ENCODE measurements at regions not wholly inside any gene's neighbourhood (a gene's known extent, or its start where the extent isn't known, plus 50 kb on each side); places are given as distances from the start of the nearest gene placed in this dataset.
"Not testable (repeated sequence)": the region's sequence is repeated elsewhere in the genome, so short reads cannot be mapped to it uniquely, and the experiment has no call there.

DNA sequence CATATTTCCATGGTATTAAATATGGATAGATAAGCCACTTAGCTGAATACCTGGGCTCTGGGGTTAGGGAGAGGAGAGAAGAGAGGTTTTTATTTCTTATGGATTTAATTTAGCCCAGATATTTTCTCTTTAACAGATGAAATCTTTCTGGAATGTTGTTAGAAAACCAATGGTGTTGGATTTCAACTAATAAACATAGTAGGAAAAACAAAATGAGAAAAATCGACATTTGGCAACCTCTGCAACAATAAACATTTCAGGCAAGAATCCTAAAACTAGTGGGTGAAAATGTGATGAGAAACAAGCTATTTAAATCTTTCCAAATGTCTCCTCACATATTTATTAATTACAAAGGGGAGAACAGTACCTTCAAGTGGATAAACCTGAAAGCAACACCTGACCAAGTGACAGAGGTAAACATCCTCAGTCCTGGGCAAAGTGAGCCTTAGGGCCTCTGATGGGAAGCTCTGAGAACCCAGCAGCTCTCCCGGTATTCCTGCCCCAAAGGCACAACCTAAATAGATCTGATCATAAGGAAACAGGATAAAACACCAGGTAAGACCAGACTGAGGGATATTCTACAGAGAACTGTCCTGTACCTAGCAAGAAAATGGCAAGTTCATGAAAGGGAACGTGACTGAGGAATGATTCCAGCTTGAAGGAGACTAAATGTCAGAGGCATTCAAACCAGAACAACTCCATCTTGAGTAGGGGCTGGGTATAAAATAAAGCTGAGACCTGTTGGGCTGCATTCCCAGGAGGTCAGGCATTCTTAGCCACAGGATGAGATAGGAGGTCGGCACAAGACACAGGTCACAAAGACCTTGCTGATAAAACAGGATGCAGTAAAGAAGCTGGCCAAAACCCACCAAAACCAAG lies 163.7 kb downstream of the ESM1 start:
- no peak for DNase-seq (ENCODE audit: low read depth)

DNA sequence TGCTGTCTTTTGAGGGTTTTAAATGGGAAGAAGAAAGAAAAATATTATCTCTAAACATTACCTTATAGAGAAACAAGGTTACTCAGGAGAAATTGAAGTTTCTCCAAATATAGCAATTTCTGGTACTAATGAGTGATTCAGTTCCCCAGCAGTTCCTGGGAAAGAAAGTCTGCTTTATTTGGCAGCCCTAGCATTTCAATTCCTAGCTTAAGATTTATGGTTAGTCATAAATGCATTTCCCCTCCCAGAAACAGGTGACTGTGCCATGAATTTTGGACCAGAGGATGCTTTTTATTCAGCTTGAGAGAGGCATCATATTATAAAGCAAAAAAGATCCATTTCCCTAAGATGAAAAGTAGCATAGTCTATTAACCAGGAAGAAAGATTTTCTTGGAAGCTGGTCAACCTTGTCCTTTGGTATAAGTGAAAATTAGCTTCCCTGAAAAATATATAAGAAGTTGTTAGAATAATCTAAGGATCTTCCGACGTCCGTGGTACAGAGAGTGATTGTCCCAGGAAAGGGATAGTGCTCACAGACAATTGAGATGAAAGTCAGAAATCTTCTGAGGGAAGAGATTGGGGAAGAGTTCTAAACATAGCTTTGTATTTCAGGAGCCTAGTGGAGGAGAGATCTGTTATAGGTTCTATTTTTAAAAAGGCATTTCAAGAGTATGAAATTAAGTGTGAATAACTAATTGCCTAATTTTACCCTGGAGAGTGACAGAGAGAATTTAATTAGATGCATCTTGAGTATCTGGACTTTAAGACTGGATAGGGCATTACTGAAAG lies 164.9 kb downstream of the ESM1 start:
- no peak for DNase-seq (ENCODE audit: low read depth)

DNA sequence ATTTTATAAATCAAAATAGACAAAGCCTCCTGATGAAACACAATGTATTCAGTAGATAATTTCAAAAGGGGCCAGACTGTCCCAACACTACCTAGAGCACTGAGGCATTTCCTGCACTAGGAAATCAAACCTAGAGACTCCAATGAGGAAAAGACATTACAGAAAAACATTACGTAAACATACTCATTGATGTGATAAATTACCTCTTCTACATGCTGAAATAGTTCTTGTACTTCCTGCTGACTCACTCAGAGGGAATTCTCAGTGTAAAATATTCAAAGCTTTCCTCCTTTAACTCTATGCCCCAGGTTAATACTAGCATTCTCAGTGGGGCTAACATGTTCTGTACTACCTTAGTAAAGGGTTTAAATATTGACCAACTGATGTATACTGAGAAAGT lies 178.0 kb downstream of the ESM1 start:
- DNase-seq (ENCODE audit: low read depth), result no peak

DNA sequence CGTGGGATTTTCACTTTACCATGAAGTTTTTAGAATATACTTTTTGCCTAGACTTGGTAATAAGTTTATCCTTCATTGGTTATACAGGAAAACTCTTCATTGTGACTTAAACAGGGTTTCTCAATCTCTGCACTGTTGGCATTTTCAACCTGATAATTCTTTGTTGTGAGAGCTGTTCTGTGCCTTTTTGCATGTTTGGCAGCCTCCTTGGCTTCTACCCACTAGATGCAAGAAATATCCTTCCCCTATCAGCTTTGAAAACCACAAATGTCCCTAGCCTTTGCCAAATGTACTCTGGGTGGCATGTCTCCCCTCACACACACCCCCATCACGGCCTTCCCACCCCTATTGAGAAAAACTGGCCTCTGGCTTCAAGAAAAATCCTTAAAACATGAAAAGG lies 180.9 kb downstream of the ESM1 start:
- DNase-seq (ENCODE audit: low read depth), result no peak

DNA sequence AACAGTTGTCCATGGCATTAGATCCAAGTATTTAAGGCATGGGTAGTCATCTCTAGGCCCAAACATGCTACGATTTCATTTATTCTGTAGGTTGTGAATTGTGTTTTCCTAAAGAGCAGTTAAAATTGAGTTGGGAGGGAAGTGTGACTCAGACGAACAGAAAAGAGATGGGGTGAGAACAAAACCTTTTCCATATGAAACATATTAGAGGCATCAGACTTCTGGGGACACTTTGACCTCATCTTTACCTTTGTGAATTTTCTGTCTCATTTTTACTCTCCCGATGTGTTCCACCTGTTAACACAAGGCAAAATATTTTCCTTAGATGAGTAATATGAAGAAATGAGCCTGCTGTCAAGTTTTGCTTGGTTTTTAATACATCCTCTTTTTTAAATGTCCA lies 181.3 kb downstream of the ESM1 start:
- no peak for DNase-seq (ENCODE audit: low read depth)

DNA sequence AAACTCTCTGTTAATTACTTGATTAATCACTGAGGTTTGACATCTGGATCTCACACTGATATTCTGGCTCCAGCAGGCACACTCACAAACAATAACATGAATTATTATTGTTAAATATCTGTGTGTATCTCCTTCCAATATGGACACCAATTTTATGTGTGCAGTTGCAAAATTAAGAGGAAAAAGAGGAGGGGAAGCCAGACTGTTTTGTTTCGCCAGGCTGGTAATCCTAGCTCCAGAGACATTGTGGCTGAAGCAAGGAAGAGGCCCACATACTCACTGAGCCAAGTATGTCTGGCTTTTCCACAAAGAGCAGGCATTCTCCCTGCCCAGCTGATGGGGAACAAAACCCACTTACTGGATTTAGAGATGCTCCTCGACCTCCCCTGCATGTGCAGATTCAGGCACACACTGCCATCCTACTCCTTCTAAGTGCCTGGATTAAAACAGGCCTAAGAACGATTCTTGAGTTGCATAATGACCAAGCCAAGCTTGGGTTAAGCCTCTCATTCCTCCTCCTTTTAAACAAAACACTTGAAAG lies 181.9 kb downstream of the ESM1 start:
- no peak for DNase-seq (ENCODE audit: low read depth)

DNA sequence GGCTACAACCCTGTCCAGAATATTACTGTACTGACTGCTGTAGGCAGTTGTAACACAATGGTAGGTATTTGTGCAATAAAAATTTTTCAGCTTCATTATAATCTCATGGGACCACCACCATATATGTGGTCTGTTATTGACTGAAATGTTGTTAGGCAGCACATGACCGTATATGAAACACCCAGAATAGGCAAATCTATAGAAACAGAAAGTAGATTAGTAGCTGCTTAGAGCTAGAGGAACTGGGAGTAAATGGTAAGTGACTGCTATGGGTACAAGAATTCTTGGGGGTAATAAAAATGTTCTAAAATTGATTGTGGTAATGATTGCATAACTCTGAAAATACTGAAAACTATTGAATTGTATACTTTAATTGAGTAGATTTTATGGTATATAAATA lies 185.7 kb downstream of the ESM1 start:
- no peak for DNase-seq (ENCODE audit: low read depth)

DNA sequence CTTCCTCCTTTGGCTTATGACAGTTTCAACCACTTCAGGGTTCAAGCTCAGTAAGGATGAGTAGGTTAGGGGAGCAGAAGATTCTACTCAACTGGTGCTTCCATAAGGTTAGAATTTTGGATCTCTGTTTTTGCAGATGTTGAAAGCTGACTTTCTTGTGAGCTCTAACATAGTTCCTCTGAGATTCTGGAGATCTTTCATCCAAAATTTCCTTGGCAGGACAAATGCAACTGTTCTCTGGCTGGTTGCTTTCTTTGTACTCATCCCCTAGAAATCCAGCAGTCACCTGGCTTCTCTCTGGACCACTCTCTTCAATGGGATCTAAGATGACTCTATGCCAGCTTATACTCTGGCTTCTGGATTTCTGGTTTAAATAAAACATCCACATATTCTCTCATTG lies 189.6 kb downstream of the ESM1 start:
- DNase-seq (ENCODE audit: low read depth), result no peak

DNA sequence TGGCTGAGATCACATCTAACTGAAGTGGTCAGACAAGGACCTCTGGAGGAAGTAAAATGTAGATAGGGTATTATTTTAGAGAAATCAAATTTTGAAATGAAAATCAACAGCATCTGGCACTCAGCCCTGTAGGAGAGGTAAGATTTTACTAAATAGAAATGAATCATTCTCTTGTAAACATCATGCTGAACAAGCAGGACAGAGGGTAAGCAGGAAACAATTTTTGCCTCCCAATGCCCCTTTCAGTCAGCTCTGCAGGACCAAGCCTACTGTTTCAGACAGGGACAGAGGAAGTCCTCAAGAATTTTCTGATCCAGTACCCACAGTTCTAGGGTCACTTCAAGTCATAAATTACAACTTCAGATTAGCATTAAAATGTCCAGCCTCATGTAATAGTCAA lies 190.1 kb downstream of the ESM1 start:
- DNase-seq (ENCODE audit: low read depth), result no peak

DNA sequence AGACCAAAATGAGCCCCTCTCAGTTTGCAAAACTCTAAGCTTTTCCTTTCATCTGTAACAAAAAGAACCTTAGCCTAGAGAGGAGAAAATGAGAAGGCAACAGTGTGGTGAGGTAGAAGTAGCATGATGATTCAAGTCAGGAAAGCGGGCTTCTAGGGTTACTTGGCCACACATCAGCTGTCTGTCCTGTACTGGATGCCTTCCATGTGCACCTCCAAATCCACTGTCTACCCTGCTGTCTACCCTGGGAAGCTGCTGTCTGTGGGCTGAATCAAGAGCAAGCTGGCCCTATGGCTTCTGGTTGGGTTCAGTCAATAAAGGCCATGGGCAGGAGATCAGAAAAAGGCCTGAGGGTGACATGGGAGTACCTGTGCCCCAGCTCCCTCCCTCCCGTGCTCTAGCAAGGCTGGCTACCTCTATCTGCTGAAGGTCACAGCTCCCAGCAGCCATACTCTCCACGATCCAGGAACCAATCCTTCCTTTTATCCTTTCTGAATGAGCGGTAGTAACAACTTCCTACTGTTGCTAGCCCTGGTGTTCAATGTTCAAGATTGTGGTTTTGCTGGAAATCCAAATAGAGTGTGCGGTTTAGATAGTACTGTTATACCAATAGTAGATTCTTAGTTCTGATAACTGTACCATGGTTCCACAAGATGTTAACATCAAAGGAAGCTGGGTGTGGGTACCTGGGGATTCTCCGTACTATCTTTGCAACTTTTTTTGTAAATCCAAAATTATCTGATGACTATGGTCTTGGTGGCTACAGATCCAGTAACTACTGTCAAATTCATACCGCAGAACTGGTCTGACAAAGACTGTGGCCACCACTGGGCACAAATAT lies 191.0 kb downstream of the ESM1 start:
- no peak for DNase-seq (ENCODE audit: low read depth)

DNA sequence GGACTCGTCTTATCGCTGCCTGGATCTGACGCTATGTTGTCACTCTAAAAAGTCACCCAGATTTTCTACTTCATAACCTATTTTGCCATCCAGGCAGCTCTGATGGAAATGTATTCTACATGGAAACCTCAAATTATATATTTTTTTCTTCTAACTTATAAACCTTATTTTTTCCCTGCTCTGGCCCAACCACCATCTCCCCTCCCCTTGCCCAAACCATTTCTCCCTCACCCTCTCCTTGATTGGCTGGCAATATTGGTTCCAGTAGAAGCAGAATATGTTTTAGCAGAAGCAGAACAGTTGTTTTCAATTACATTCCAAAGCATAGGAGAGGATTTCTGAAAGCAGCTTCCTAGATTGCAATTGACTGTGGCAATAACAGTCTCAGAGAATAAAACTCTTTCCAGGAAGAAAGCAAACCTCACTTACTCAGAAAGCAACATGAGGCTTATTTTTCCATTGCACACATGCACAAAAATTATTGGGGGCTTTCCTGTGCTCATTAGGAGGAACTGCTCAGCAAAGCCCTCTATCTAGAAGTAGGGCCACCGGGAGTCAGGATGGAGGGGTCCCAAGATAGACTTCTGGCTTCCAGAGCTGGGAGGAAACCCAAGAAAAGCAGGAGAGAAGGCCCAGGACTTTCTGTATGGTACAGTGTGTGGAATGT lies 191.8 kb downstream of the ESM1 start:
- no peak for DNase-seq (ENCODE audit: low read depth)

DNA sequence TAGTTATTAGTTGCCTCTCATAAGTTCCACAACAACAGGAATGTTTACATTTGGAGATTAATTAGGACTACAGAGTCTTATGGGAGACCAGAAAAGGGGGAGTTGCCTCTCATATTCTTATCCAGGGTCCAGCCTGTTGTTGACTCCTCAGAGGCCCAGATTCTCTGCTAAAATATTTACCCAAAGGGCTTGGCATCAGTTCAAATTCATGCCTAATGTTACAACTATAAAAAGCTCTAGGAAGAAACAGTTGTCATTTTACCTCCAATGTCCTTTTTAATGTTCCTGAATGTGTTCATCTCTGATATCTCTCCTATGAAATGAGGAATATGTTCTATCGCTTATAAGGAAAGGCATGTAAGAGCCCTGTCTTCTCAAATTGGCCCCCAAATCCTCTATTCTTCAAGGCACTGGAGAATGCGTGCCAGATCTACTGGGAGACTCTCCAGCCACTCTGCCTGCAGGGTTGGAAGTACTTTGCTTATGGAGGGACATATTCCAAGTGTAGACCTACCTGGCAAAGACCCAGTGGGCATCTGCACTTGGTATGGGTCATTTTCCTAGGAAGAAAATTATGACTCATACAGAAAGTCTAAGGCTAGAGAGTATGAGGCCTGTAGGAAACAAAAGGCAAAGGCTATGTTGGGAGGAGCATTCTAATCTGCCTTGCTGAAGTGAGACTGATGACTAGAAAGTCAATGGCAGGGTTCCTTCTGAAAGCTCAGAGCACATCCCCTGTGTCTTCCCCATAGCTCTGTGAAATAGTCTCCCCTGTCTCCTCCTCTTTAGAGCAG lies 192.6 kb downstream of the ESM1 start:
- no peak for DNase-seq (ENCODE audit: low read depth)

DNA sequence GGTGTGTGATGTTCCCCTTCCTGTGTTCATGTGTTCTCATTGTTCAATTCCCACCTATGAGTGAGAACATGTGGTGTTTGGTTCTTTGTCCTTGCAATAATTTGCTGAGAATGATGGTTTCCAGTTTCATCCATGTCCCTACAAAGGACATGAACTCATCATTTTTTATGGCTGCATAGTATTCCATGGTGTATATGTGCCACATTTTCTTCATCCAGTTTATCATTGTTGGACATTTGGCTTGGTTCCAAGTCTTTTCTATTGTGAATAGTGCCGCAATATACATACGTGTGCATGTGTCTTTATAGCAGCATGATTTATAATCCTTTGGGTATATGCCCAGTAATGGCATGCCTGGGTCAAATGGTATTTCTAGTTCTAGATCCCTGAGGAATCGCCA lies 197.5 kb downstream of the ESM1 start:
- DNase-seq (ENCODE audit: low read depth), result not testable (repeated sequence)

DNA sequence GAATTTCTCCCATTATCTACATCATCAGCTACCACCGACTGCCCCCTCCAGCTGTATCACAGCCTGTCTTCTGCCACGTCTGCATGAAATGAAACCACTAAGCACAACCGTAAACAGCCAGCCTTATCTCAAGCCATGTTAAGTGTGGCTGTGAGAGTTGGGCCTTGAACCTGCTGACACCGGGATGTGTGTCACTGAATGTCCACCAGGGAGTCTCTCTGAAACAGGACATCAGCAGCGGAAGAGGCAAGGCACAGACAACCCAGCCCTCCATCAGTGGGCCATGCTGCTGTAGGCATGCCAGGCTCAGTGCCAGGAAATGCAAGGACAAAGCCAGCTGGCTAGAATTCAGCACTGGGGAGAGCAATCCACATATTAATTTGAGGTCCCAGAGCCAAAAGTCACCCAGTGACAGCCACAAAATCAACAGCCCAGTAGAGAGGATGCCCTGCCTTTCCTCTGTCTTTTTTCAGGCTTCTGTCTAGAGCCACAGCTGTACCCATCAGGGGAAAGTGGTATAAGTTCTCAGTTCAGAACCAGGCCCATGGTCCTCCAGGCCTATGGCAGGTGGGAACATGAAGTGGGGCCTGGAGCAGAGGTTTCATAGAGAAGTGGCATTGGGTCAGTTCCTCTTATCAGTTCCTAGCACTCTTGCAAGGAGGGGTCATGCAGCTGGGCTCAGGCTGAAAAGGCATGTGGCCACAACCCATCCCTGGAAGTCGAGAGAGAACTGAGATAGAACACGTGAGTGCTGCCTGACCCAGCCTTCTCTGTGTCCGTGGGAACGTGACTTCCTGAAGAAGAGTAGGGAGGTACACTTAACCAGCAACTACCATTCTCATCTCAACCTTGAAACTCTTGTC lies 199.4 kb downstream of the ESM1 start:
- no peak for DNase-seq (ENCODE audit: low read depth)

DNA sequence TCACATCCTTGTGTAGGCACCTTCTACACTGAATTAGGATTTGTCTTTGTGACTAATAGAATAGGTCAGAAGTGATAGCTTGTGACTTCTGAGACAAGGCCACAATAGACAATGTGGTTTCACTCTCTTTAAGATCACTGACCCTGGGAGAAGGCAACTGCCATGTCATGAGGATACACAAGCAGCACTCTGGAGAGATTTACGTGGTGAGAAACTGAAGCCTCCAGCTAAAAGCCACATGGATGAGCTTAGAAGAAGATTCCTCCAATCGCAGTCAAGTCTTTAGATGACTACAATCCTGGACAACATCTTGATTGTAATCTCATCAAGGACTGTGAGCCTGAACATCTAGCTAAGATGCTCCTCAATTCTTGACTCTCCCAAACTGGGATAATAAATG lies 206.6 kb downstream of the ESM1 start:
- no peak for DNase-seq (ENCODE audit: low read depth)

DNA sequence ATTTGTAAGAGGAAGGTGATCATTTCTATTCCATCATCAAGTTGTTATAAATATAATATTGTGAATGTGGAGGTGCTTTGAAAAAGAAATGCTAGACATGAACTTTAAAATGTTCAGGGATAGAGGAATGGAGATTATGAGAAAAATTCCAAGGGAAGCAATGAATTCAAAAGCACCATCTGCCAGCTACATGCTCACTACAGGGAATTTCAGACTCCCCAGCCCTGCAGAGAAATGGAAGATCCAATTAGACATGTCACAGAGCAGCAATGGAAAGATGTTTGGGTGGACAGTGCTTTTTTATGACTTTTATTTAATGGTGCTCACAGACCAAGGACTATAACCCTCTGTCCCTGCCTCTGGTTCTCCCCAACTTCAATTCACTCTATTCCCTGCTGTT lies 209.7 kb downstream of the ESM1 start:
- DNase-seq (ENCODE audit: low read depth), result no peak

DNA sequence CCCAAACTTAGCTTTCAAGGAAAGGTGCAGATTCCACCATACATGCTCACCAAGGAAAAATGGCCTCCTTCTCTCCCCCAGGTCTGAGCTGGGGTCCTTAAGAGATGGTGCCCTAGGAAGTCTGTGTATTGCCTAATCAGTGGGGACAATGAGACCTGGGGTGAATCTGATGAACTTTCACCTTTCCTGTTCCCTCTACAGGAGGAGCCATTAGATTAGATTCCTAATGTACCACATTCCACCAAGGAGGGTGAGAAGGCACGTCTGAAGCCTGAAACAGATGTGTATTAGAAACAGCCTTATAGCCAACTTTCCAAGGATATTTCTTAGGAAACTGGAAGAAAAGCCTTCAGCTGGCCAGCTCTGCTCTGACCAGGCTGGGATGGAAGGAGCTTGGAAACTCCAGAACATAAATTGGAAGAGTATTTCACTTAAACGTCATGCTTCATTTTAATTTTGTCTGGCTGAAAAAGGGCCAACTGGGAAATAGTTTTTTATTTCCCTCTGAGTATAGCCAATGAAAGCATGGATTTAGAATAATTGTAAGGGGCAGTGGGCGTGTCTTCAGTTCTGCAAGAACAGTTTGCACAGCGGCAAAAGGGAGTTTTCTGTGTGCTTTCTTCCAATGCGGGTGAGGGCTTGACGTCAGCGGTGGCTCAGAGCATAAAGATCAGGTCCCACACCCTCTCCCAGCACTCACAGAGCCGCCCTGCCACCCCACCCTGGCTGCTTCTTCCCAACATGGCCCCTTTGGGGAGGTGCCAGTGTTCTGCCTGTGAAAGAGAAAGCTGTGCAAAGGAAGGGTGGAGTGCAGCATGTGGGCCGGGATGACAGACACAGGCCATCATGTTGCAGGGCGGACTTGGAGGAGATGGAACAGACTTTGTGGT lies 210.9 kb downstream of the ESM1 start:
- no peak for DNase-seq (ENCODE audit: low read depth)

DNA sequence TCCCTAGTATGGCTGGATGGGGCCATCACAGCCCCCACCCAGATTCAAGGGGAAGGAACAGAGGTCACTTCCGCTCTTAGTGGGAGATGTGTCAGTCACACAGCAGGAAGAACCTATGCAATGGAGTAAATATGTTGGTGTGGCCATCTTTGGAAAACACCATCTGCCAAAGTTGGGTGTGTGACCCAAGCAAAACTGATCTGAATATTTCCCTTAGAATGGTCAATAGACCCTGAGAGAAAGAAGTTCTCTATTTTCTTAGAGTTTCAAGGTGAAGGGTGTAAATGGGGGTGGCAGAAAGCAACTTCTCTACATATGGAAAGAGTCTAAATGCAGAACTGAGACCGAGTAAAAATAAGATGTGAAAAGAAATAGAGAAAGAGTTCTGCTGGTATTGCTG lies 212.7 kb downstream of the ESM1 start:
- no peak for DNase-seq (ENCODE audit: low read depth)

DNA sequence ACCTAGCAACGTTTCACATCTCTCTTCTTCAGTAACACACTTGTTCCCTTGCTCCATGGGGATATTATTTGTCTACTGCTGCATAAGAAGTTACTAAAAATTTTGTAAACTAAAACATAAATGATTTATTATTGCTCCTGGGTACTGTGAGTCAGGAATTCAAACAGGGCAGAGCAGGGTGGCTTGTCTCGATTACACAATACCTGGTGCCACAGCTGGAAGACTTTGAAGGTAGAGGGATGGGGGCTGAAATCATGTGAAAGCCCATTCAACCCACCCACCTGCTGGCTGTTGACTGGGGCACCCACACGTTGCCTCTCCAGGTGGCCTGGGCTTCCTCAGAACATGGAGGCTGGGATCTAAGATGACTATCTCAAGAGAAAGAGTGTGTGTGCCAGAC lies 213.2 kb downstream of the ESM1 start:
- no peak for DNase-seq (ENCODE audit: low read depth)
